Ovary (tissue), 3 donors: ENCODE measurements at regions not wholly inside any gene's neighbourhood (a gene's known extent, or its start where the extent isn't known, plus 50 kb on each side); places are given as distances from the start of the nearest gene placed in this dataset.

Source experiments
- EP300 ChIP-seq: sonication (generic); formaldehyde crosslinking; IDR thresholded peaks from one replicate; pipeline ENCODE4 v1.6.1; 2017; ENCODE audit warnings: antibody characterized with exemption
- POLR2A ChIP-seq: fragments of 450-650 bp; IDR thresholded peaks from one replicate; pipeline ENCODE4 v1.6.1; 2017; ENCODE audit warnings: antibody characterized with exemption, mild to moderate bottlenecking, moderate library complexity
- TF ChIP-seq, protein P1 (sequence below), 3 donors: fragments of 450-650 bp in 2 of 3; fragments of 200-600 bp in 1 of 3; IDR thresholded peaks; one replicate each; pipeline versions ENCODE4 v1.5.1 to v1.8.0; 2016 to 2022; ENCODE audit warnings: antibody characterized with exemption in 3 of 3, mild to moderate bottlenecking in 1 of 3
- donor health status: DM: no; HTN: no; CAD: no.

- TF ChIP-seq EP300 (no peak), POLR2A (no peak)
- TF ChIP-seq, protein P1, sequence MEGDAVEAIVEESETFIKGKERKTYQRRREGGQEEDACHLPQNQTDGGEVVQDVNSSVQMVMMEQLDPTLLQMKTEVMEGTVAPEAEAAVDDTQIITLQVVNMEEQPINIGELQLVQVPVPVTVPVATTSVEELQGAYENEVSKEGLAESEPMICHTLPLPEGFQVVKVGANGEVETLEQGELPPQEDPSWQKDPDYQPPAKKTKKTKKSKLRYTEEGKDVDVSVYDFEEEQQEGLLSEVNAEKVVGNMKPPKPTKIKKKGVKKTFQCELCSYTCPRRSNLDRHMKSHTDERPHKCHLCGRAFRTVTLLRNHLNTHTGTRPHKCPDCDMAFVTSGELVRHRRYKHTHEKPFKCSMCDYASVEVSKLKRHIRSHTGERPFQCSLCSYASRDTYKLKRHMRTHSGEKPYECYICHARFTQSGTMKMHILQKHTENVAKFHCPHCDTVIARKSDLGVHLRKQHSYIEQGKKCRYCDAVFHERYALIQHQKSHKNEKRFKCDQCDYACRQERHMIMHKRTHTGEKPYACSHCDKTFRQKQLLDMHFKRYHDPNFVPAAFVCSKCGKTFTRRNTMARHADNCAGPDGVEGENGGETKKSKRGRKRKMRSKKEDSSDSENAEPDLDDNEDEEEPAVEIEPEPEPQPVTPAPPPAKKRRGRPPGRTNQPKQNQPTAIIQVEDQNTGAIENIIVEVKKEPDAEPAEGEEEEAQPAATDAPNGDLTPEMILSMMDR (IDR thresholded peaks at IDR 0.05): no peak
These were observed 171.2 kb upstream of the KIF2A start for GRCh38 chr5:62134811-62135210.
